GM19397 (cell line): ENCODE measurements at regions not wholly inside any gene's neighbourhood (a gene's known extent, or its start where the extent isn't known, plus 50 kb on each side); places are given as distances from the start of the nearest gene placed in this dataset.

Source experiments
- ATAC-seq: cut with Tn5 transposase; IDR thresholded peaks from one replicate; pipeline ENCODE4 v1.9.1; 2021; ENCODE audit warnings: mild to moderate bottlenecking, moderate library complexity; ENCODE audit not compliant: unreplicated experiment

GRCh38 chr7:145665499-145666258 is 450.9 kb upstream of the CNTNAP2 start:
- ATAC-seq = no peak

GRCh38 chr7:145655666-145656065 is 460.9 kb upstream of the CNTNAP2 start:
- no peak for ATAC-seq

- no peak for ATAC-seq
Measured at GRCh38 chr7:145645135-145645515, 471.5 kb upstream of the CNTNAP2 start.

- ATAC-seq = no peak
Measured at GRCh38 chr7:145644426-145645134, 472.0 kb upstream of the CNTNAP2 start.

GRCh38 chr7:145643981-145644380 is 472.6 kb upstream of the CNTNAP2 start:
- no peak for ATAC-seq

GRCh38 chr7:145633513-145633912 is 483.1 kb upstream of the CNTNAP2 start:
- ATAC-seq = no peak

GRCh38 chr7:145624618-145625017 is 492.0 kb upstream of the CNTNAP2 start:
- no peak for ATAC-seq

GRCh38 chr7:145605963-145606362 is 510.6 kb upstream of the CNTNAP2 start:
- no peak for ATAC-seq

GRCh38 chr7:145599376-145599775 is 517.2 kb upstream of the CNTNAP2 start:
- ATAC-seq = no peak

GRCh38 chr7:145584401-145584800 is 532.2 kb upstream of the CNTNAP2 start:
- ATAC-seq = no peak

GRCh38 chr7:145582742-145583303 is 533.8 kb upstream of the CNTNAP2 start:
- ATAC-seq = no peak

- no peak for ATAC-seq
Measured at GRCh38 chr7:145557805-145558204, 558.8 kb upstream of the CNTNAP2 start.

- ATAC-seq = no peak
Measured at GRCh38 chr7:145543242-145543641, 573.4 kb upstream of the CNTNAP2 start.

- no peak for ATAC-seq
Measured at GRCh38 chr7:145539910-145540309, 576.7 kb upstream of the CNTNAP2 start.

GRCh38 chr7:145534301-145534700 is 582.3 kb upstream of the CNTNAP2 start:
- ATAC-seq = no peak

- no peak for ATAC-seq
Measured at GRCh38 chr7:145520284-145520683, 596.3 kb upstream of the CNTNAP2 start.

- no peak for ATAC-seq
Measured at GRCh38 chr7:145511004-145511403, 605.6 kb upstream of the CNTNAP2 start.

GRCh38 chr7:145497911-145498525 is 618.6 kb upstream of the CNTNAP2 start:
- no peak for ATAC-seq

GRCh38 chr7:145490356-145490755 is 626.2 kb upstream of the CNTNAP2 start:
- ATAC-seq = no peak

GRCh38 chr7:145489609-145490008 is 627.0 kb upstream of the CNTNAP2 start:
- ATAC-seq = no peak

GRCh38 chr7:145488816-145489215 is 627.8 kb upstream of the CNTNAP2 start:
- no peak for ATAC-seq

GRCh38 chr7:145481985-145482384 is 634.6 kb upstream of the CNTNAP2 start:
- no peak for ATAC-seq
